Fibroblast of lung (primary cell): ENCODE measurements at regions not wholly inside any gene's neighbourhood (a gene's known extent, or its start where the extent isn't known, plus 50 kb on each side); places are given as distances from the start of the nearest gene placed in this dataset.

ENCODE experiments used
- DNase-seq, 2 donors: peaks; one replicate each; pipeline versions ENCODE4 v3.0.0 to v3.0.0-alpha.2; 2010; ENCODE audit warnings: low read depth in 2 of 2
- H2AFZ ChIP-seq: 2 replicates; pipeline ENCODE4 v1.5.1; 2012; ENCODE audit warnings: low read length, control low read depth, inconsistent platforms
- H3K27ac ChIP-seq: 2 replicates; pipeline ENCODE4 v1.5.1; 2011; ENCODE audit warnings: low read length, control low read depth; ENCODE audit not compliant: insufficient read depth
- H3K27me3 ChIP-seq: 2 replicates; pipeline ENCODE4 v1.5.1; 2011; ENCODE audit warnings: mild to moderate bottlenecking, low read length; ENCODE audit not compliant: control insufficient read depth, insufficient read depth
- H3K36me3 ChIP-seq: 2 replicates; pipeline ENCODE4 v1.5.1; 2011; ENCODE audit warnings: low read length; ENCODE audit not compliant: control insufficient read depth, insufficient read depth
- H3K4me1 ChIP-seq: 2 replicates; pipeline ENCODE4 v1.5.1; 2011; ENCODE audit warnings: low read length; ENCODE audit not compliant: control insufficient read depth, insufficient read depth; ENCODE audit errors: extremely low read depth
- H3K4me2 ChIP-seq: 2 replicates; pipeline ENCODE4 v1.5.1; 2011; ENCODE audit warnings: low read length, control low read depth; ENCODE audit not compliant: insufficient read depth; ENCODE audit errors: extremely low read depth
- H3K4me3 ChIP-seq, 4 experiments: fragments of 200-600 bp in 1 of 4; sonication (generic) in 1 of 4; replicated peaks in 1 of 4; 2 replicates each; pipeline ENCODE4 v1.5.1; 2011 to 2016; ENCODE audit warnings: low read length in 4 of 4, low read depth in 3 of 4, mild to moderate bottlenecking in 3 of 4, control low read depth in 2 of 4, inconsistent platforms in 1 of 4, mixed read lengths in 1 of 4; ENCODE audit not compliant: insufficient read depth in 1 of 4; ENCODE audit errors: control extremely low read depth in 1 of 4
- H3K79me2 ChIP-seq: 2 replicates; pipeline ENCODE4 v1.5.1; 2012; ENCODE audit warnings: mild to moderate bottlenecking, low read length, inconsistent platforms; ENCODE audit not compliant: control insufficient read depth, insufficient read depth
- H3K9ac ChIP-seq: 2 replicates; pipeline ENCODE4 v1.5.1; 2011; ENCODE audit warnings: mild to moderate bottlenecking, low read length, control low read depth; ENCODE audit not compliant: insufficient read depth
- H3K9me3 ChIP-seq: 2 replicates; pipeline ENCODE4 v1.5.1; 2012; ENCODE audit warnings: low read depth, low read length; ENCODE audit not compliant: control insufficient read depth, insufficient read depth
- H4K20me1 ChIP-seq: 2 replicates; pipeline ENCODE4 v1.5.1; 2011; ENCODE audit warnings: low read length; ENCODE audit not compliant: control insufficient read depth, insufficient read depth; ENCODE audit errors: extremely low read depth
- EZH2 ChIP-seq: IDR thresholded peaks from 2 replicates; pipeline ENCODE4 v1.5.1; 2012; ENCODE audit warnings: low read length, control low read depth, mild to moderate bottlenecking; ENCODE audit errors: missing control alignments
- TF ChIP-seq, protein P1 (sequence below), 2 donors: IDR thresholded peaks in 1 of 2; conservative IDR thresholded peaks in 1 of 2; 1 replicate in 1 of 2; 2 replicates in 1 of 2; pipeline ENCODE4 v1.5.1; 2011 to 2012; ENCODE audit warnings: low read length in 2 of 2, control low read depth in 1 of 2, inconsistent platforms in 1 of 2, low read depth in 1 of 2, mild to moderate bottlenecking in 1 of 2

DNA sequence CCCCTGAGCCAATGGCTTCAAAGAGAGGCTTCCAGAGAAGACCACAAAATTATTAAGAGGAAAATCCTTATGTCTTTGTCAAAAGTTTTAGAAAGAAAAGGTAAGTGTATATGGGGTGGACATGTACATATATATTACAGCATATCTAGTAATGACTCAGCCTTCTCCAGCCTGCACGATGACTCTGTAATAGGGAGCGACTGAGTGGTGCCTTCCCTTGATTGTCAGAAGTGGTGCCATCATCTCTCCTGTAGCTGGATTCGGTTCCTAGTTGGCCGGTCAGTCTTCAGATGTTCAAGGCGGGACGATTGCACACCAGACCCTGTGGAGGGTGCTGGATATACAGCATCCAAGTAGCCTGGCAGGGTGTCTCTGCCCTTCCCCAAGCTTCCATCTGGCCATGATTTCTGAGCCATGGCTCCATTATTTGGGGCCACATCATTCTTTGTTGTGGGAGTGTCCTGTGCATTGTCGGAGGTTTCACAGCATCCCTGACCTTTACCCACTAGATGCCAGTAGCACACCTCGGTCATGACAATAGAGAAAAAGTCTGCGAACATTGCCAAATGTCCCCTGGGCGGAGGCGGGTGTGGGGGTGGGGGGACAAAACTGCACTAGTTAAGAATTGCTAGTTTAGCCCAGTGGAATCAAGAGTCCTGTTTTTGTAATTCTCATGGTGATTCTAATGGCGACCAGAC, 206.2 kb upstream of the KAZN start:
- no peaks in the 10 kb centered on the region for H3K36me3 ChIP-seq
- DNase-seq = no peak
- H4K20me1 ChIP-seq = no peaks in the 10 kb centered on the region

GRCh38 chr1:14392859-14393365, 205.6 kb upstream of the KAZN start:
- H3K9me3 ChIP-seq = no peaks in the 10 kb centered on the region
- H3K4me1 ChIP-seq = no peaks in the 10 kb centered on the region
- H3K36me3 ChIP-seq = no peaks in the 10 kb centered on the region
- no peaks in the 10 kb centered on the region for H4K20me1 ChIP-seq
- no peak overlapping the region for H3K27ac ChIP-seq
- TF ChIP-seq, protein P1, sequence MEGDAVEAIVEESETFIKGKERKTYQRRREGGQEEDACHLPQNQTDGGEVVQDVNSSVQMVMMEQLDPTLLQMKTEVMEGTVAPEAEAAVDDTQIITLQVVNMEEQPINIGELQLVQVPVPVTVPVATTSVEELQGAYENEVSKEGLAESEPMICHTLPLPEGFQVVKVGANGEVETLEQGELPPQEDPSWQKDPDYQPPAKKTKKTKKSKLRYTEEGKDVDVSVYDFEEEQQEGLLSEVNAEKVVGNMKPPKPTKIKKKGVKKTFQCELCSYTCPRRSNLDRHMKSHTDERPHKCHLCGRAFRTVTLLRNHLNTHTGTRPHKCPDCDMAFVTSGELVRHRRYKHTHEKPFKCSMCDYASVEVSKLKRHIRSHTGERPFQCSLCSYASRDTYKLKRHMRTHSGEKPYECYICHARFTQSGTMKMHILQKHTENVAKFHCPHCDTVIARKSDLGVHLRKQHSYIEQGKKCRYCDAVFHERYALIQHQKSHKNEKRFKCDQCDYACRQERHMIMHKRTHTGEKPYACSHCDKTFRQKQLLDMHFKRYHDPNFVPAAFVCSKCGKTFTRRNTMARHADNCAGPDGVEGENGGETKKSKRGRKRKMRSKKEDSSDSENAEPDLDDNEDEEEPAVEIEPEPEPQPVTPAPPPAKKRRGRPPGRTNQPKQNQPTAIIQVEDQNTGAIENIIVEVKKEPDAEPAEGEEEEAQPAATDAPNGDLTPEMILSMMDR (conservative IDR thresholded peaks at IDR 0.05 in 1 of 2, IDR thresholded peaks at IDR 0.05 in 1 of 2; ENCODE audit: low read depth in 1 of 2, low read length in 2 of 2) = no peak
- TF ChIP-seq EZH2 = no peak
- H3K4me3 ChIP-seq = no peak overlapping the region
- H2AFZ ChIP-seq = no peak overlapping the region
- no peak overlapping the region for H3K9ac ChIP-seq
- H3K79me2 ChIP-seq = no peaks in the 10 kb centered on the region
- no peak for DNase-seq
- no peak overlapping the region for H3K4me2 ChIP-seq
- H3K27me3 ChIP-seq = no peaks in the 10 kb centered on the region

More for the DNA sequence above, 206.2 kb upstream of the KAZN start:
- Histone ChIP-seq H3K79me2 (no peaks in the 10 kb centered on the region), H2AFZ (no peak overlapping the region), H3K9ac (no peak overlapping the region), H3K27me3 (no peaks in the 10 kb centered on the region), H3K4me2 (no peak overlapping the region), H3K9me3 (no peaks in the 10 kb centered on the region), H3K4me1 (no peaks in the 10 kb centered on the region), H3K27ac (no peak overlapping the region), H3K4me3 (no peak overlapping the region)
- TF ChIP-seq, protein P1 (conservative IDR thresholded peaks at IDR 0.05 in 1 of 2, IDR thresholded peaks at IDR 0.05 in 1 of 2; ENCODE audit: low read depth in 1 of 2, low read length in 2 of 2) = no peak
- TF ChIP-seq EZH2 = no peak

- Histone ChIP-seq H2AFZ (no peak overlapping the region), H3K27ac (no peak overlapping the region), H3K27me3 (no peaks in the 10 kb centered on the region), H3K4me2 (no peak overlapping the region), H3K79me2 (no peaks in the 10 kb centered on the region), H3K4me1 (no peaks in the 10 kb centered on the region), H3K9ac (no peak overlapping the region), H3K9me3 (no peaks in the 10 kb centered on the region), H3K36me3 (no peaks in the 10 kb centered on the region), H4K20me1 (no peaks in the 10 kb centered on the region), H3K4me3 (no peak overlapping the region)
- TF ChIP-seq, protein P1 (conservative IDR thresholded peaks at IDR 0.05 in 1 of 2, IDR thresholded peaks at IDR 0.05 in 1 of 2; ENCODE audit: low read depth in 1 of 2, low read length in 2 of 2) = no peak
- no peak for TF ChIP-seq EZH2
- no peak for DNase-seq
Measured at GRCh38 chr1:14396100-14396499, 202.4 kb upstream of the KAZN start.
